Loucy (cell line): ENCODE measurements at regions not wholly inside any gene's neighbourhood (a gene's known extent, or its start where the extent isn't known, plus 50 kb on each side); places are given as distances from the start of the nearest gene placed in this dataset.

Experiments used
- EZH2phosphoT487 ChIP-seq: fragments of 200-600 bp; IDR thresholded peaks from 2 replicates; pipeline ENCODE4 v1.6.1; 2018; ENCODE audit warnings: antibody characterized with exemption, mild to moderate bottlenecking, moderate library complexity, borderline replicate concordance
- TF ChIP-seq, protein P1 (sequence below): fragments of 200-600 bp; sonication (generic); conservative IDR thresholded peaks from 2 replicates; pipeline ENCODE4 v1.5.1; 2014; ENCODE audit warnings: mild to moderate bottlenecking, antibody characterized with exemption, low read length

DNA sequence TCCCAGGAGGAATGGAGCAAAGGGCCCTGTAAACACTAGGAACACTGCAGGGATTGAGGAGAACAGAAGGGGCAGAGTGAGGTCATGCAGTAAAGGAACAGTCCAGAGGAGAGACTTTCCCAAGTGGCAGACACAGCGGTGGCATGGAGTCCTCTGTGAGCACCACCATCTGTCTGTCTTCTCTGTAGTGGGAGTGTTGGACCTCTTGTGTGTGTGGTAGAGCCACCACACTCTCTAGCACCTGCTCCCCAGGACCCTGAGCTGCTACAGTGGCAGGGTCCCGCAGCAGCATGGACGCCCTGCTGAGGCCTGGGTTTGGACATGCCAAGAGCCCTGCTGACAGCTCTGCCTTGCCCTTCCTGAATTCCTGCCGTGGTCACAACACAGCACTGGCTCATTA is 75.7 kb upstream of the LARP1 start:
- TF ChIP-seq, protein P1, sequence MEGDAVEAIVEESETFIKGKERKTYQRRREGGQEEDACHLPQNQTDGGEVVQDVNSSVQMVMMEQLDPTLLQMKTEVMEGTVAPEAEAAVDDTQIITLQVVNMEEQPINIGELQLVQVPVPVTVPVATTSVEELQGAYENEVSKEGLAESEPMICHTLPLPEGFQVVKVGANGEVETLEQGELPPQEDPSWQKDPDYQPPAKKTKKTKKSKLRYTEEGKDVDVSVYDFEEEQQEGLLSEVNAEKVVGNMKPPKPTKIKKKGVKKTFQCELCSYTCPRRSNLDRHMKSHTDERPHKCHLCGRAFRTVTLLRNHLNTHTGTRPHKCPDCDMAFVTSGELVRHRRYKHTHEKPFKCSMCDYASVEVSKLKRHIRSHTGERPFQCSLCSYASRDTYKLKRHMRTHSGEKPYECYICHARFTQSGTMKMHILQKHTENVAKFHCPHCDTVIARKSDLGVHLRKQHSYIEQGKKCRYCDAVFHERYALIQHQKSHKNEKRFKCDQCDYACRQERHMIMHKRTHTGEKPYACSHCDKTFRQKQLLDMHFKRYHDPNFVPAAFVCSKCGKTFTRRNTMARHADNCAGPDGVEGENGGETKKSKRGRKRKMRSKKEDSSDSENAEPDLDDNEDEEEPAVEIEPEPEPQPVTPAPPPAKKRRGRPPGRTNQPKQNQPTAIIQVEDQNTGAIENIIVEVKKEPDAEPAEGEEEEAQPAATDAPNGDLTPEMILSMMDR: no peak
- no peak for TF ChIP-seq EZH2phosphoT487
